Panc1 (cell line): ENCODE measurements at regions not wholly inside any gene's neighbourhood (a gene's known extent, or its start where the extent isn't known, plus 50 kb on each side); places are given as distances from the start of the nearest gene placed in this dataset.

Experiments used
- ATAC-seq: fragments of 200-7000 bp; cut with Tn5 transposase; 2 replicates; pipeline ENCODE4 v1.9.1; 2020; ENCODE audit warnings: mild to moderate bottlenecking, moderate library complexity
- BruUV-seq: library from RNA; stranded (reverse); fragments of 400-500 nt; replicated peaks from 2 replicates; lab custom pipeline; 2021; lab: Mats Ljungman, UMichigan
- CTCF ChIA-PET: fragments of 300-600 bp; sonication (Branson Sonifier 250); formaldehyde crosslinking; loops from one replicate; lab custom pipeline; 2022; ENCODE audit warnings: antibody characterized with exemption; lab: Charles Lee
- POLR2A ChIA-PET: fragments of 300-600 bp; sonication (Branson Sonifier 250); formaldehyde crosslinking; loops from one replicate; lab custom pipeline; 2022; ENCODE audit warnings: antibody characterized with exemption; lab: Charles Lee
- DNase-seq: peaks from one replicate; pipeline ENCODE4 v3.0.0-alpha.2; 2010; ENCODE audit warnings: low read depth, low spot score
- H3K27ac ChIP-seq: 2 replicates; pipeline ENCODE4 v1.5.1; 2011; ENCODE audit warnings: mild to moderate bottlenecking, low read length, inconsistent platforms
- H3K27me3 ChIP-seq: fragments of 200-500 bp; sonication (Bioruptor generic); 2 replicates; pipeline ENCODE4 v1.6.0; 2014; ENCODE audit warnings: low read length, inconsistent platforms; ENCODE audit not compliant: control insufficient read depth, insufficient read depth
- H3K36me3 ChIP-seq: fragments of 200-500 bp; sonication (Bioruptor generic); 2 replicates; pipeline ENCODE4 v1.5.1; 2014; ENCODE audit warnings: inconsistent platforms, mild to moderate bottlenecking, low read length, moderate library complexity; ENCODE audit not compliant: control insufficient read depth, insufficient read depth
- H3K4me1 ChIP-seq: 2 replicates; pipeline ENCODE4 v1.5.1; 2011; ENCODE audit warnings: inconsistent platforms, mild to moderate bottlenecking, low read length, moderate library complexity; ENCODE audit not compliant: control insufficient read depth, insufficient read depth
- H3K4me3 ChIP-seq, 2 experiments: 2 replicates each; pipeline ENCODE4 v1.5.1; 2011 to 2012; ENCODE audit warnings: low read depth in 2 of 2, low read length in 2 of 2, mild to moderate bottlenecking in 2 of 2, inconsistent platforms in 1 of 2, moderate library complexity in 1 of 2
- H3K9me3 ChIP-seq: fragments of 200-500 bp; sonication (Bioruptor generic); 2 replicates; pipeline ENCODE4 v1.5.1; 2014; ENCODE audit warnings: low read depth, mild to moderate bottlenecking, inconsistent platforms, low read length, moderate library complexity; ENCODE audit not compliant: control insufficient read depth, insufficient read depth
- CTCF ChIP-seq: fragments of 450-650 bp; IDR thresholded peaks from 2 replicates; pipeline ENCODE4 v1.5.1; 2017; ENCODE audit warnings: mild to moderate bottlenecking
- POLR2AphosphoS5 ChIP-seq: IDR thresholded peaks from 2 replicates; pipeline ENCODE4 v1.6.1; 2012; ENCODE audit warnings: mild to moderate bottlenecking, low read depth, low read length, moderate library complexity
- REST ChIP-seq, 2 experiments: IDR thresholded peaks; 2 replicates each; pipeline ENCODE4 v1.6.1; 2011 to 2012; ENCODE audit warnings: low read depth in 2 of 2, control low read depth in 1 of 2, low read length in 1 of 2, mild to moderate bottlenecking in 1 of 2, moderate library complexity in 1 of 2; ENCODE audit not compliant: insufficient read depth in 1 of 2
- SIN3A ChIP-seq: IDR thresholded peaks from 2 replicates; pipeline ENCODE4 v1.6.1; 2012; ENCODE audit warnings: low read depth, mild to moderate bottlenecking, low read length, moderate library complexity, borderline replicate concordance; ENCODE audit not compliant: insufficient read depth
- TCF7L2 ChIP-seq: IDR thresholded peaks from 2 replicates; pipeline ENCODE4 v1.6.1; 2011; ENCODE audit warnings: mild to moderate bottlenecking, low read depth, low read length, inconsistent platforms
- in situ Hi-C: cut with HindIII; loops from 2 replicates; pipeline ENCODE4 v1.10.0; 2016; ENCODE audit warnings: low sequenced_read_pairs, low pct_unique_long_range_greater_than_20kb
- intact Hi-C: fragments of 100-400 bp; cut with micrococcal nuclease; formaldehyde crosslinking; loops from one replicate; pipeline ENCODE4 v1.10.0; 2022; ENCODE audit not compliant: unreplicated experiment

DNA sequence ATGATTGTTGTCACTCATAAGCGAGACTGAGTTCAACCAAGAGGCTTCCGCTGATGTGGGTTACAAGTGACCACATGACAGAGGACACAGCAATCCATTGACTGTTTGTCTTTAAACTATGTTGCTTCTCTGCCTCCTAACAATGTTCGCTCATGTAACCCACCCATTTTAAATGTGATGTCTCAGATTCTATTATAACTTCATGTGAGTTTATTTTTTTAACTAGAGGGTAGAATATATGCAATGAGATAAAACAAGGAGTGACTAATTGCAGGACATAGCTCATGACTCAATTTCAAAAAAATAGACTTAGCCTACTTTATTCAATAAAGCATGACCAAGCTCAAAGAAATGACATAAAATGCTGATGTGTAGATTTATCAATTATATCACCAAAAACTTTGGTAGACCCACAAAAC is 119.2 kb upstream of the SASH1 start:
- no peaks in the 10 kb centered on the region for H3K36me3 ChIP-seq
- intact Hi-C loops (no loop called here), in situ Hi-C loops (no loop called here)
- BruUV-seq: no TSS peak
- no peaks in the 10 kb centered on the region for H3K9me3 ChIP-seq
- no peak overlapping the region for H3K4me3 ChIP-seq
- no peak overlapping the region for H3K27ac ChIP-seq
- no peaks in the 10 kb centered on the region for H3K27me3 ChIP-seq
- POLR2A ChIA-PET: interaction anchor here (0.6 kb wide), 1 partner anchor 246 kb away, joined by 3 read pairs; no protein-coding TSS in a partner anchor
- no peaks in the 10 kb centered on the region for H3K4me1 ChIP-seq
- no peak for ATAC-seq
- CTCF ChIA-PET: no interaction called here
- no peak for DNase-seq
- no peak for TF ChIP-seq REST (IDR thresholded peaks at IDR 0.05; ENCODE audit: insufficient read depth in 1 of 2, low read depth in 2 of 2, low read length in 1 of 2)
- no peak for TF ChIP-seq CTCF
- TF ChIP-seq SIN3A: no peak
- TF ChIP-seq POLR2AphosphoS5: no peak
- TF ChIP-seq TCF7L2: no peak

GRCh38 chr6:148225871-148226270 is 116.8 kb upstream of the SASH1 start:
- ChIA-PET CTCF (no interaction called here), POLR2A (no interaction called here)
- intact Hi-C loops (no loop called here), in situ Hi-C loops (no loop called here)
- Histone ChIP-seq H3K27ac (no peak overlapping the region), H3K27me3 (no peaks in the 10 kb centered on the region), H3K9me3 (no peaks in the 10 kb centered on the region), H3K4me3 (no peak overlapping the region), H3K4me1 (no peaks in the 10 kb centered on the region), H3K36me3 (no peaks in the 10 kb centered on the region)
- no TSS peak for BruUV-seq
- TF ChIP-seq CTCF: no peak
- no peak for TF ChIP-seq REST (IDR thresholded peaks at IDR 0.05; ENCODE audit: insufficient read depth in 1 of 2, low read depth in 2 of 2, low read length in 1 of 2)
- TF ChIP-seq TCF7L2: no peak
- no peak for TF ChIP-seq SIN3A
- TF ChIP-seq POLR2AphosphoS5: no peak
- ATAC-seq (no peak), DNase-seq (no peak)
